HFFc6 (cell line): ENCODE measurements at regions not wholly inside any gene's neighbourhood (a gene's known extent, or its start where the extent isn't known, plus 50 kb on each side); places are given as distances from the start of the nearest gene placed in this dataset.

Source experiments
- DNase-seq: peaks from one replicate; pipeline ENCODE4 v3.0.0-alpha.2; 2018
- H3K27ac Mint-ChIP-seq: 2 replicates; pipeline ENCODE4 v1.8.0; 2020; ENCODE audit warnings: mild to moderate bottlenecking, mixed read lengths
- H3K27me3 Mint-ChIP-seq: 2 replicates; pipeline ENCODE4 v1.8.0; 2021; ENCODE audit warnings: mild to moderate bottlenecking, moderate library complexity, mixed read lengths; ENCODE audit not compliant: insufficient read depth
- H3K36me3 Mint-ChIP-seq: 2 replicates; pipeline ENCODE4 v1.8.0; 2021; ENCODE audit warnings: low read depth, mixed read lengths
- H3K4me1 Mint-ChIP-seq: 2 replicates; pipeline ENCODE4 v1.8.0; 2020; ENCODE audit warnings: low read depth, mixed read lengths
- H3K4me3 Mint-ChIP-seq: 2 replicates; pipeline ENCODE4 v1.8.0; 2020; ENCODE audit warnings: mild to moderate bottlenecking, moderate library complexity, mixed read lengths
- H3K9me3 Mint-ChIP-seq: 2 replicates; pipeline ENCODE4 v1.8.0; 2020; ENCODE audit warnings: mild to moderate bottlenecking, mixed read lengths
- TF ChIP-seq, protein P1 (sequence below): fragments of 200-600 bp; sonication (generic); IDR thresholded peaks from 2 replicates; pipeline ENCODE4 v1.5.0; 2021; ENCODE audit warnings: antibody characterized with exemption, mild to moderate bottlenecking

DNA sequence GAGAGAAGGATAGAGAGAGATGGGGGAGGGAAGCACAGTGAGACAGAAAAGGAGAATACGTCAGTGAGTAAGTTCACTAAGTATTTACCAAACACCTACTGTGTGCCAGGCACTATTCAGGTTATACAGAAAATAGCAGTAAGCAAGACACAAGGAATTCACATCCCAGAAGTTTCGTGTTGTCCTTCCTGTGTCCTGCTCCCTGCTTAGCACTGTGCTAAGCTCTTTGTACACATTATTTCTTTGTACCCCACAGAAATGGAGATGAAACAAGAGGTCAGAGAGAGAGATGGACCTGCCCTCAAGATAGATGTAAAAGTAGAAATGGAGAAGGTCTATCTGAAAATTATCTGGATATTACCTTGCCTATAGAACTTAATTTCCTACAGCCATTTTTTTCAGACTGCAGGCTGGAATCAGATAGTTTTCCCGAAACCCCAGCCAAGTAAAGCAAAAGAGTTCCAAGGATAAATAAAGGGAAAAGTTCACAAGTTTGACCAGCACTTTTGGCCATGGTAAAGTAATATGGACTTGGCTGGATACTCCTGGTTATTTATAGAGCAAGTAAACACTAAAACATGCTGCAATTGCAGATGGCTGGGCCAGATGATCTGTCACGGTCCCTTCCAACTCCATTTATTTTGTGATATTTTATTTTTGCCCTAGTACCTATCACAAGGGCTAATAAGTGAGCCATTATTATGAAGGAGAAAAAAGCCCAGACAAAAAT lies 353.7 kb upstream of the SLC7A11 start:
- H3K27ac Mint-ChIP-seq: no peak overlapping the region
- H3K4me3 Mint-ChIP-seq: no peak overlapping the region
- DNase-seq: no peak
- H3K27me3 Mint-ChIP-seq: peaks cover 2% of the 10 kb centered on the region; the same call in 1 of the 2 replicates
- no peaks in the 10 kb centered on the region for H3K9me3 Mint-ChIP-seq
- no peaks in the 10 kb centered on the region for H3K4me1 Mint-ChIP-seq
- H3K36me3 Mint-ChIP-seq: no peaks in the 10 kb centered on the region
- TF ChIP-seq, protein P1, sequence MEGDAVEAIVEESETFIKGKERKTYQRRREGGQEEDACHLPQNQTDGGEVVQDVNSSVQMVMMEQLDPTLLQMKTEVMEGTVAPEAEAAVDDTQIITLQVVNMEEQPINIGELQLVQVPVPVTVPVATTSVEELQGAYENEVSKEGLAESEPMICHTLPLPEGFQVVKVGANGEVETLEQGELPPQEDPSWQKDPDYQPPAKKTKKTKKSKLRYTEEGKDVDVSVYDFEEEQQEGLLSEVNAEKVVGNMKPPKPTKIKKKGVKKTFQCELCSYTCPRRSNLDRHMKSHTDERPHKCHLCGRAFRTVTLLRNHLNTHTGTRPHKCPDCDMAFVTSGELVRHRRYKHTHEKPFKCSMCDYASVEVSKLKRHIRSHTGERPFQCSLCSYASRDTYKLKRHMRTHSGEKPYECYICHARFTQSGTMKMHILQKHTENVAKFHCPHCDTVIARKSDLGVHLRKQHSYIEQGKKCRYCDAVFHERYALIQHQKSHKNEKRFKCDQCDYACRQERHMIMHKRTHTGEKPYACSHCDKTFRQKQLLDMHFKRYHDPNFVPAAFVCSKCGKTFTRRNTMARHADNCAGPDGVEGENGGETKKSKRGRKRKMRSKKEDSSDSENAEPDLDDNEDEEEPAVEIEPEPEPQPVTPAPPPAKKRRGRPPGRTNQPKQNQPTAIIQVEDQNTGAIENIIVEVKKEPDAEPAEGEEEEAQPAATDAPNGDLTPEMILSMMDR: no peak

DNA sequence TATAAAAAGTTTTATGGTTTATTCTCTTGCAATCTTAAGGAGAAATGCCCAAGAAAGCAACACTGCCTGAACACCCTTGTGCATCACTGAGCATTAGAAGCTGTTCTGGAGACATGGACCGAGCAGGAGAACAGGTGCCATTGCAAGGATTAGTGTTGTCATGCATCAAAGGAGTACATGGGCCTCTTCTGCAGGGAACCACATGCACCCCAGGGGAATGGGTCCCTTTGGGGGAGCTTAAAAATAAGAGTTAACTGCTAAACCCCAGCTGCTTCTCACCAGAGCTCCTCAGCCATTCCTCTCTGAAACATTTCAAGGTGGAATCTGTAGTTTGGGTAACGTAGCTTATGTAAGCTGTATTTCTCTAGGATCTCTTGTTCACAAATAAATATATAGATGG lies 353.0 kb upstream of the SLC7A11 start:
- H3K4me3 Mint-ChIP-seq: no peak overlapping the region

DNA sequence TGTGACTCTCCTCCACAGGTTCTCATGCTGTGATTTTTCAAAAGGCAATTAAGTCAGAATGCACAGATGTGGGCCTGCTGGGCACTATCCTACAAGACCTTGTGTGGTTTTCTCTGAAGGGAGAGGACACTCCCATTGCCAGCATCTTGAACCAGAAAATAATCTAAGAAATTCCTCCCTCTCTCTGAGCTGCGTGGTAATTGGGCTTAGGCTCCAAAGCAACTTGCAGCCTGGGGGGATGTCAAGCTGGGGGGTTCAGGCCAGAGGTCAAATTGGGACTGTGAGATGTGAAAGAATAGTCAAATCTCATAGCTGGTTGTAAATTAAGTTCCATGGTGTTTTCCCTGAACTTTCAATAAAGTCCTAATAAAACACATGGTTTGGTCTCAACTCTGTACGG lies 350.6 kb upstream of the SLC7A11 start:
- Mint-ChIP-seq H3K4me1 (no peaks in the 10 kb centered on the region), H3K27ac (no peak overlapping the region), H3K36me3 (no peaks in the 10 kb centered on the region), H3K27me3 (peaks cover 2% of the 10 kb centered on the region; the same call in 1 of the 2 replicates), H3K4me3 (no peak overlapping the region), H3K9me3 (no peaks in the 10 kb centered on the region)
- no peak for DNase-seq
- TF ChIP-seq, protein P1: no peak

More for the DNA sequence above, 353.0 kb upstream of the SLC7A11 start:
- Mint-ChIP-seq H3K27me3 (peaks cover 2% of the 10 kb centered on the region; the same call in 1 of the 2 replicates), H3K9me3 (no peaks in the 10 kb centered on the region), H3K27ac (no peak overlapping the region), H3K4me1 (no peaks in the 10 kb centered on the region), H3K36me3 (no peaks in the 10 kb centered on the region)
- TF ChIP-seq, protein P1: no peak
- DNase-seq: no peak

DNA sequence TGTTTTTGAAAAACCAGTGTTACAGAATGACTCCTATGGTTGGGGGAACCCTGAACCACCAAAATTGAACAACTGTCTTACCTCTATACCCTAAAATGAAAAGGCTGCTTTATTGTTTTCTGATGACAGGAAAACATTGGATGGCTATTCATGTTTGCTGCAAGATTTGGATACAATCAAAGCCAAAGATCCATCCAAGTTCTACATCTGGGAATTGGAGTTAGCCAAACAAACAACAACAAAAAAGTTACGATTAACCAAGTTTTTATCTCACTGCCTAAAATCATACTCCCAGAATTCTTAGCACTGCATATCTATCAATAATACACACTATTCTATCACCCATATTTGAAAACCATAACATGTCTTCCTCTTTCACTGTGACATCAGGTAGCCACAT lies 349.7 kb upstream of the SLC7A11 start:
- H3K36me3 Mint-ChIP-seq: no peaks in the 10 kb centered on the region

DNA sequence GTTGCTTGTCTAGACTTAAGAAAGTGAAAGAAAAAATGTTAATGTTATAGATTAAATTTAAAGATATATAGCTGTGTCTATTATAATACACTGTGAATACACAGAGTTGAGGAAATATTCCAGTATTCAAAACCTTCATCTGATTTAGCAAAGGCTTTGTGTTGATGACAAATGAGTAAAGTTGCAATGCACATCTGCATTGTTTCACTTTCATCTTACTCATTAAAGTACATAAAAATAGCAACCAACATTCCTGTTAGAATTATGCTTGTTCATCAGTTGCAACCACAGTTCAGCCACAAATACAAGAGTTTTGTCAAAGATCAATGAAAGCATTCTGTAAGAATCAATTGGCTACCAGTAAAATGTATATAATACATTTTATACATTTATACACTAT lies 346.4 kb upstream of the SLC7A11 start:
- peaks cover 2% of the 10 kb centered on the region; the same call in 1 of the 2 replicates for H3K27me3 Mint-ChIP-seq
- H3K36me3 Mint-ChIP-seq: no peaks in the 10 kb centered on the region
- TF ChIP-seq, protein P1: no peak
- H3K4me3 Mint-ChIP-seq: no peak overlapping the region
- H3K4me1 Mint-ChIP-seq: no peaks in the 10 kb centered on the region
- no peak for DNase-seq
- no peak overlapping the region for H3K27ac Mint-ChIP-seq
- no peaks in the 10 kb centered on the region for H3K9me3 Mint-ChIP-seq

More for the DNA sequence above, 349.7 kb upstream of the SLC7A11 start:
- Mint-ChIP-seq H3K27ac (no peak overlapping the region), H3K4me3 (no peak overlapping the region), H3K27me3 (0 out of 2 replicates have a peak, but pooled peaks cover 2% of the 10 kb centered on the region), H3K4me1 (no peaks in the 10 kb centered on the region), H3K9me3 (no peaks in the 10 kb centered on the region)
- TF ChIP-seq, protein P1: no peak
- no peak for DNase-seq
